GM18499 (cell line): ENCODE measurements at regions not wholly inside any gene's neighbourhood (a gene's known extent, or its start where the extent isn't known, plus 50 kb on each side); places are given as distances from the start of the nearest gene placed in this dataset.

ENCODE experiments used
- ATAC-seq: cut with Tn5 transposase; IDR thresholded peaks from one replicate; pipeline ENCODE4 v1.9.1; 2021; ENCODE audit warnings: moderate number of reproducible peaks; ENCODE audit not compliant: insufficient read depth, unreplicated experiment

DNA sequence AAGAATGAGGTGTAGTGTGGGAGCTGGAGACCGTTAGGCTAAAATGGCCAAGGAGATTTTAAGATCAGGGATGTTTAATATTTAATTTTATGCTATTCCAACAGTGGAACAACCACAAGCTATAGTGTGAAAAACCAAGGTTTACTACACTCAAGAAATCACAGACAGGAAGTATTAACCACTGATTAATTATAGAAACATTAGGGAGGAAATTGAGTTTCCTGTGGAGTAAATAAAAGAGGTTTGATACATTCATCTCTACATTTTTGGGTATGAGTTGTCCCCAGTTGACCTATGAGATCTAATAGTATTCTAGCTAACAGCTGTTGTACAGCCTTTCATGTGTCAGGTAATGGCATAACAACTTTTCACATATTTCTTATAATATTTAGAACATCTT lies 103.7 kb upstream of the MPDZ start:
- ATAC-seq = no peak

DNA sequence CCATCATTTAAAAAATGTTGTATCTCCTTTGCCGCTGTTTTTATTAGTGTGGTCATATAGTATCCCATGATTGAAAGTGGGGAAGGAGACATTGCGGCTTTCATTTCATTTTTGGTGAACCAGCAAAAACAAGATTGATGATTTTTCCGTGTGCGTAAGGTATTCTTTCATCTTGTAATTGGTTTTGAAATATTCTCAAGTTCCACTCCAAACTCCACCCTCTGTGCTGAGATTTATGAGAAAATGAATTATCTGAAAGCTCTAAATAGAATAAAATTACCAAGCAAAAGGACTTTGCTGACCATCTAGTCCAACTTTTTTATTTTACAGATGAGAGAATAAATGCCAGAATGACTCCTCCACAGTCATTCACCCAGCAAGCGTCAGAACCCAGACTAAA lies 103.1 kb upstream of the MPDZ start:
- no peak for ATAC-seq

DNA sequence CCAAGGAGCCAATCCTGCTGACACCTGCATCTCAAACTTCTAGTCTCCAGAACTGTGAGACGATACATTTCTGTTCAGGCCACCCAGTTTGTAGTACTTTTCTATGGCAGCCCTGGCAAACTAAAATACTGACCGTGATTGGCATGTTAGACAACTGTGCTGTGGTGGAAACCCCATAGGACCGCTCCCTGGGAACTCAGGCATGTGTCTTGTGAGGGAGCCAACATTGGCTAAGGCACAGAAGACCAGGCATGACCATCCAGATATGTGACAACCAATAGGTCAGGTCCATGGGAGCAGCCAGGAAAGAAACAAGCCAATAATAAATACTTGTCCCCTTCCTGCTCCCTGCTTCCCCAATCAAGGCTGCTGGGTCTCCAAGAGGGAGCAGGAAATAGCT lies 101.4 kb upstream of the MPDZ start:
- no peak for ATAC-seq

GRCh38 chr9:13378154-13378553 lies 98.7 kb upstream of the MPDZ start:
- no peak for ATAC-seq

- ATAC-seq = no peak
Observed at GRCh38 chr9:13377171-13377925, 97.9 kb upstream of the MPDZ start.

DNA sequence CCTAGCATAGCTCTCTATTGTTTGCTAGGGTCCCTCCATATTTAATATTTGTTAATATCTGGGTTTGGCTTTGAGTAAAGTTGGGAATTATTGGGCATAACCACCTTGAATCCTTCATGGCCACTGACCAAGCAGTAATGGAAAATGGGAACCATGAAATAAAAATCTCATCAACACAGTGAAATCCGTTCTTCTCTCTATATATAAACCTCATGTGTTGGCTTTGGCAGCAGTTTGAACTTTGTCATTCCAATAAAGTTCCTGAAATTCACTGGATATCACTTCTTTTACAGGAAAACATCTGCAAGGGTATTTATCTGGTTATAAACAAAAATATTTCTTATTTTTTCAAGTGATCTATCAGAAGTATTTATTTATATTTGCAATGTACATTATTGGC lies 93.0 kb upstream of the MPDZ start:
- no peak for ATAC-seq

GRCh38 chr9:13369431-13369830 lies 89.9 kb upstream of the MPDZ start:
- ATAC-seq = no peak

DNA sequence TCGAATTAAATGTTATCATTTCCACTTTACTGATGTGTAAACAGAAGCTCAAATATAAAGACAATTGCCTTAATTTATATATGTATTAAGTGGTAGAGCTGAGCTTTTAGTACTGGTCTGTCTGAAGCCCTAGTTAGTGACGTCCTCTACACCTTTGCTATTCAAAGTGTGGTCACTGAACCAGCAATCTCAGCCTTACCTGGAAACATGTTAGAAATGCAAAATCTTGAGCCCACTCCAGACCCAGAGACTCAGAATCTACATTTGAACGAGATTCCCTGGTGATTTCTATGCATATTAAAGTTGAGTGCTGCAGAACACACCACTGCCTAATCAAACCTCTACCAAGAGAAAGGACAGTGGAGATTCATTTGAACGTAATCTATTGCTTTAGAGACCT lies 88.3 kb upstream of the MPDZ start:
- no peak for ATAC-seq

GRCh38 chr9:13364271-13365000 lies 84.9 kb upstream of the MPDZ start:
- ATAC-seq = no peak

DNA sequence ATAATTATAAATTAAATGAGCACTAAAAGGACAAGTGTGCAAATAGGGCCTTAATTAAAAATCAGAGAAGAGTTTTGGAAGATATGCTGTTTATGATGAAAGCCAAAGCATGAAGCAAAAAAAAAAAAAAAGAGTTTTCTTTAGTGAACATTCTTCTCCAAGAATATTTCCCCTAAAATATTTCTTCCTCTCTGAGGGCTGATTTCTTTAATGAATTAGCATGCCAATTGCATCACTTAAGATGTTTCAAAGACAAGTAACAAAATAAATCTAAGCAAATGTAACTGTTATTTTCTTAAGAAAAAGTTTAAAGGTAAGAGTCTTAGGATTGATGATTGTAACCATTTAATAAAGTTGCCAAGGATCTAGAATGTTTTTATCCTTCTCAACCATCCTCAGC lies 81.6 kb upstream of the MPDZ start:
- no peak for ATAC-seq

DNA sequence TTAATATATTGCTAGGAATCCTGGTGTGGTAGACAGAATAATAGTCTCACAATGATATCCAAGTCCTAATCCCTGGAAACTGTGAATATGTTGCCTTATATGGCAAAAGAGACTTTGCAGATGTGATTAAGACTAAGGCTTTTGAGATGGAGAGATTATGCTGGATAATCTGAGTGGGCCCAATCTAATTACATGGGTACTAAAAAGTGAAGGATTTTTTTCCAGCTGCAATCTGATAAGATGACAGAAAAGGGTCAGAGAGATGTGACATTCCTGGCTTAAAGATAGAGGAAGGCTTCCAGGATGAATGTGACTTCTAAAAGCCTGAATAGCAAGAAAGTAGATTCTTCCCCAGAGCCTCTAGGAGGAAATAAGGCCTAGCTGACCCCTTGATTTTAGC lies 80.7 kb upstream of the MPDZ start:
- no peak for ATAC-seq

- no peak for ATAC-seq
Observed at GRCh38 chr9:13358128-13358527, 78.6 kb upstream of the MPDZ start.

- ATAC-seq = no peak
Observed at GRCh38 chr9:13354733-13355132, 75.2 kb upstream of the MPDZ start.

GRCh38 chr9:13352451-13352979 lies 73.0 kb upstream of the MPDZ start:
- no peak for ATAC-seq

DNA sequence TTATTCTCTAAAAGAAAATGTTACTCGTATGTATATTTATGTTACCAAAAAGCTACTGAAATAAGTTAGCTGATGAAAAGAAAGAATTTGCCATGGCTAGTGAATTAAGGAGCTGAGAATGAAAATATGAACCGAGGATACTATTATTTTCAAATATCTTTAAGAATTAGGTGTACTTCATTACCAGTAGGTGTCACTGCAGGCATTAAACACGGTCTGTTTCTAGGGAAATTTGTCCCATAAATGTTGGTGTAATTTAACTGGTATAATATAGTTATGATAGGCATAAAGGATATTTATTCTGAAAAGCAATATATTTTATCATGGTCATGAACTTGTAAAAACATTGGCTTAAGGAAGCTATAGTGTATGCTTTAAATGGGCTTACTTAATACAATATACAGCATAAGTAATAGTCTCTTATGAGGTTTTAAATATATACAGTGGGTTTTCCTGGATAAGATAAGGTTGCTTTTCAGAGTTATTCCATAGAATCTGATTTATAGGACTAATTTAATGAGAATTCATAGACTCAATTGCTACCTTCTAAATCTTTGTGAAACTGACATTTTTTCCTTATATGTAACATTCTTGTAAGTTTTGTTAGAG lies 72.4 kb upstream of the MPDZ start:
- no peak for ATAC-seq

- ATAC-seq = no peak
Observed at GRCh38 chr9:13332571-13332970, 53.1 kb upstream of the MPDZ start.

- ATAC-seq = no peak
Observed at GRCh38 chr9:13331320-13331719, 51.8 kb upstream of the MPDZ start.

GRCh38 chr9:13330396-13331004 lies 51.0 kb upstream of the MPDZ start:
- ATAC-seq = no peak
